HG03457 (cell line): ENCODE measurements at regions not wholly inside any gene's neighbourhood (a gene's known extent, or its start where the extent isn't known, plus 50 kb on each side); places are given as distances from the start of the nearest gene placed in this dataset.

Experiments used
- ATAC-seq: cut with Tn5 transposase; IDR thresholded peaks from one replicate; pipeline ENCODE4 v1.9.1; 2021; ENCODE audit warnings: moderate number of reproducible peaks; ENCODE audit not compliant: unreplicated experiment

DNA sequence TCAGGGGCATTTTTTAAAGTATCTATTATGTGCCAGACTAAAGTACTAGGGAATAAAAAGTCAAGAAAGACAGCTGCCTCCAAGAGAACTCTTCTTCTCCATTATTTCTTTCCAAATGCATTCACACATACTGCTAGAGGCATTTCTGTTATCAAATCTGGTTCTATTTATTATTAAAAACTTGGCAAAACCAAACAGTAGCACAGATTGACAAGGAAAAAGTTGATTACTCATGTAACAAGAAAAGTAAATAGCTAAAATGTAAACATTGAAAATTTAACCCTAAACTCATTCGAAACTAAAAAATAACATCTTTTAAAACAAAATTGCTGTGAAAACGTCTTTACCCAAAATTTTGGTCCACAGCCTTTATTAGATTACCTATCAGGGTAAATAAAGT is 132.9 kb upstream of the GUCY1A2 start:
- ATAC-seq: no peak

DNA sequence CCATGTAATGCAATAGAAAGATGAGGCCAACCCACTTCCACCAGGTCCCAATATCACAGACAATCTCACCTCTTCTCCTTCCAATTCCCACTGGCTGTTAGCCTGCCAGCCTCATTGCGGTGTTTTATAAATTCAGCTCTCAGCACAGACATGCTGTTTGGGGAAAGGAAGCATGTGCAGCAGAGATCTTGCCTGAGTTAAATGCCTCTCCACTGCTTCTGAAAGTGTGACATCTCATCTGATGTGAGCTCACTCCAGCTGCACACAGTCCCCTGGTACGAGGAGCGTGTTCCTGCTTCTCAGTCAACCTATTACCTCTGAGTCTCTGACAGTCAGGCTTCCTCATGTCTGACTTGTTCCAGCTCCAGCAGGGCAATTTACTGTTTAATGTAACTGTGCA is 122.7 kb upstream of the GUCY1A2 start:
- no peak for ATAC-seq

DNA sequence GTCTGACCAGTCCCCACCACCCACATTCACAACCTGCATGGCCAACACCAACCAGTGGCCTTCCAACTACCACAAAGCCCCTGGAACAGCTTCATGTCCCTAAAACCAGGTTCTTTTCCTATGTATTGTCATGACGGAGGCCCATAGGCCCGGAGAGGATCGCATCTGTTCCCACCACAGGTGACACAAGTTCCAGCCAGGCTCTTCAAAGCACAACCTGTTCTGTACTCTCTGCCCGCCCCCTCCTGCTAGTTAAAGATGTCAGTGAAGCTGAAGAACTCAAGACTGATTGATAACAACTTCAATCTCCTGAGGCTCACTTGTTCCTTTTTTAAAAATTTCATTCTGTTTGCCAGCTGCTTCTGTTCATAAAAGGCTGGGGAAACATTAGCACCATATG is 121.1 kb upstream of the GUCY1A2 start:
- no peak for ATAC-seq

DNA sequence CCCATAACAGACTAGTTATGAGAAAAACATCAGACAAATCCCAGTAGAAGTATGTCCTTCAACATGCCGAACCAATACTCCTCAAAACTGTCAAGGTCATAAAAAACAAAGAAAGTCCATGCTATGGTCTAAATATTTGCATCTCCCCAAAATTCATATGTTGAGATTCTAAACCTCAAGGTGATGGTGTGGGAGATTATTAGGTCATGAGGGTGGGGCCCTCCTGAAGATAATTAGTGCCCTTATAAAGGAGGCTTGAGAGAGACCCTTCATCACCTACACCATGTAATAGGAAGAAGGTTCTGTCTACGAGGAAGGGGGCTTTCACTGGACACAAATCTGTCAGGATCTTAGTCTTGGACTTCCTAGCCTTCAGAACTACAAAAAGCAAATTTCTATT is 118.6 kb upstream of the GUCY1A2 start:
- no peak for ATAC-seq

DNA sequence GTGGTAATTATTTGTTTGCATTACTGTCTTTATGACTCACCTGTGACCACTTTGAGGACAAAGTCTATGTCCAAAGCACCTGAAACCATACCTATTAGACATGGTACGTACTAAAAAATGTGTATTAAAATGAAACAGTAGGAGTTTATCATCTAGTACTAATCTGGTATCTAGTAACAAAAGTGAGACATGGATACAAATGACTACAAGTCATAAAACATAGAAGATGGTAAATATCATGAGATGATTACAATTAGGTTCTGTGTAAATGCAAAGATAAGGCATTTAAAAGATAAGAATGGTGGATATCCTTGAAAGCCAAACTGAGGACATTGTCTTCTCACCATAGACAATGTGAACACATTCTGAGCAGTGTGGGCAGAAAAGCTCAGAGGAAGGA is 113.5 kb upstream of the GUCY1A2 start:
- no peak for ATAC-seq

DNA sequence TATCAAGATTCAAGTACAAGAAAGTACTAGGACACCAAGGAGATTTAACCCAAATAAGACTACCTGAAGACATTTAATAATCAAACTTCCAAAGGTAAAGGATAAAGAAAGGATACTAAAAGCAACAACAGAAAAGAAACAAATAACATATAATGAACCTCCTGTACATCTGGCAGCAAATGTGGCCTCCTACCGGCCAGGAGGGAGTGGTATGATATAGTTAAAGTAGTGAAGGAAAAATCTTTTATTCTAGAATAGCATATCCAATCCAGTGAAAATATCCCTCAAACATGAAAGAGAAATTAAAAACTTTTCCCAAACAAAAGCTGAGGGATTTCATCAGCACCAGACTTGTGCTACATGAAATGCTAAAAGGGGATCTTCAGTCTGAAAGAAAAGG is 104.7 kb upstream of the GUCY1A2 start:
- ATAC-seq: no peak

DNA sequence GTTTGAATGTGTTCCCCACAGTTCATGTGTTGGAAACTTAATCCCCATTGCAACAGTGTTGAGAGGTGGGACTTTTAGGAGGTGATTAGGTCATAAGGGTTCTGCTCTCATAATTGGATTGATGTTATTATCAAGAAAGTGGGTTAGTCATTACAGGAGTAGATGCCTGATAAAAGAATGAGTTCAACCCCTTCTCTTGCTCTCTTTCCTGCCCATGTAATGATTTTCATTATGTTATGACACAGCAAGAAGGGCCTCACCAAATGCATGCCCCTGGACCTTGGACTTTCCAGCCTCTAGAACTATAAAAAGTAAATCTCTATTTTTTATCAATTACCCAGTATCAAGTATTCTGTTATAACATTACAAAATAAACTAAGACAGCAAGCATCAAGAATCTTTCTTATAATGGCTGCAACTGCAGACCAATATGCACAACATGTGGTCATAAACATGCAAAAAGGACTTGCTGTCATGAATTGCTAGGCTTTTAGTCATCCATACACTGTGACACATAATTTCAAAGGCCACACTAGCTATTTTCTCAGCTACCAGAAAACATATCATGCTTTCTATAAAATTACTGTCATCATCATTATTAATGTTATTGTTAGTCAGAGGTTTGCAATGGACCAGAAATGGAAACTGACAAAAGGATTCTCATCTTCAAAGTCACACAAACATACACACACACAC is 99.9 kb upstream of the GUCY1A2 start:
- no peak for ATAC-seq

DNA sequence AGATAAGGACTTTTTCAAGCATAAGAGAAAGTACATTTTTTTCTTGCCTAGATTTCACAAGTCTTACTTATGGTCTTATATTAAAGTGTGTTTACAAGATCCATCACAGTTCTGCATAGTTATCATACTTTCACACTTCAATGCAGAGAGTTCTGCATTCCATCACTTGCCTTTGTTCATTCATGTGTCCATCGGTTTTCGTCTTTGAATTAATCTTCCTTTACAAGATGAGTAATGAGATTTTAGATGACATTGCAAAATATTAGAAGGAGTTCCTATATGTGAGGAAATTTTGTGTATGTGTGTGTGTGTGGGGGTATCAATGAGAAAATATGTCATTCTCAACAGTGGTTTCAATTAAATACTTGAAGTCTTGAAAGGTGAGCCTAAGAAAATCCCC is 98.1 kb upstream of the GUCY1A2 start:
- no peak for ATAC-seq

DNA sequence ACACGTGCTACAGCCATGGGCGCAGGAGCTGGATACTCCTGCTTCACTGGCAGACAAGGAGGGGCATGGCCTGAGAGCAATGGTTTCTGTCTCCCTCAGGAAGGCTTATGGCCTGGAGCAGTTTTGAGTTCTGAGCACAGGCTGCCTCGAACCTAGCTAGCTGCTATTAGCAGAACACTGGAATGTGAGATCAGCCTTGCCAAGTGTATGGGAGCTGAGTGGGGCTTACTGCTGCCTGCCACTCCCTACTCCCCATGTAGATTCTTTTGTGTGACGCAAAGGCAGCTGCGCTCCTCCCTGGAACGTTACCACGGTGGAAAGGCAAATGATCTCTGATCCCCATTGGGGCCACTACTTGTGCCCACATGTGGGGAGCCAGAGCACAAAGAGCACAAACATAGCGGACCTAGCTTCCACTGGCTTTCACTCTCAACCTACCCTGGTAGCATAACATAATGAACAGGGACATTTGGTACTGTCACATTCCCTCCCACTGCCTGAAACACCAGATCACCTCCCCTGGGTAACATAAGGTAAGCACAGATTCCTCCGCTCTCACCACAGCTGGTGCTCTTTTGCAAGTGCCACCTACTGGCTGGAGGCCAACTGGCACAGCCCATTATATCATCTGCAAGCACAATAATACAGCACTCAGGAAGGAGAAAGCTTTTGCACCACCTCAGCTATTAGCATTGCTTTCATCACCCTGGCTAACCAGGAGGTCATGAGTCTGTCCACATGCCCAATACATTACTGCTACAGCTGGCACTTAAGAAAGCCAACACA is 84.6 kb upstream of the GUCY1A2 start:
- no peak for ATAC-seq

DNA sequence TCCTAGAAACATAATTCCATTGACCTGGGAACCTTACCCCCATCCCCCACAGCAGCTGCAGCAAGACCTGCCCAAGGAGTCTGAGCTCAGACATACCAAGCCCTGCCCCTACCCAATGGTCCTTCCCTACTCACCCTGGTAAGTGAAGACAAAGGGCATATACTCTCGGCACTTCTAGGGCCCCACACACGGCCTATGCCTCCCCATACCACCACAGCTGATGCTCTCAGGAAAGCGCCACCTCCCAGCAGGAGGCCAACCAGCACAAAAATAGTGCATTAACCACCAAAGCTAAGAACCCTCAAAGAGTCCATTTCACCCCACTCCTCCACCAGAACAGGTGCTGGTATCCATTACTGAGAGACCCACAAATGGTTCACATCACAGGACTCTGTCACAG is 74.4 kb upstream of the GUCY1A2 start:
- ATAC-seq: no peak

DNA sequence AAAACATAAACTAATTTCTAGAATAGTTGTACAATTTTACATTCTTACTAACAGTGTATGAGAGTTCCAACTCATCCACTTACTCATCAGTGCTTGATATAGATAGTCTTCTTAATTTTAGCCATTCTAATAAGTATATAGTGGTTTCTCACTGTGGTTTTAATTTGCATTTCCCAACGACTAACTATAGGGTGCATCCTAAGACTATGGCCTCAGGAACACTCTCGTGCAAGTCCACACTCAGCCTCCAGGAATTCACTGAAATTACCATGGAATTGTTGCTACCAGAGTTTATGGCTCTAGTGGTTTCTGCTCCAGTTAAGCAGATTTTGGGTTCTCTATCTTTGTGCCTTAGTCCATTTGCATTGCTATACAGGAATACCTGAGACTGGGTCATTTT is 60.1 kb upstream of the GUCY1A2 start:
- ATAC-seq: no peak

DNA sequence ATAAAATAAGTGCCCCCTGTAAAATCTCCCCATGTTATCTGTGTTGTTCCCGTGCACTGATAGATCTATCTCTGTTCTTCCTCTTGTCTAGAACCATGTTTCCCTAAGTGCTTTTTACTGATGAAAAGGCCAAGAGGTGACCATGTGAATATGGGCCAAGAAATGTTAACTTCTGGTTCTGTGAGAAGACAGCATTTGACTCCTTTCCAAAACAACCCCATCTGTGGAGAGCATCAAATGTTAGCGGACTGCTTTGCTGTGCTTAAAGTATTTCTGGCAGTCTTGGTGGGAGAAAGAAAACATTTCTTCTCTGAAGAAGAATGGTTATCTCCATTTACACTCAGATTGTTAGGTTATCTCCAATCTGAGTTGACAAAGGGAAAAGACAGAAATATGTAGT is 58.6 kb upstream of the GUCY1A2 start:
- ATAC-seq: no peak

DNA sequence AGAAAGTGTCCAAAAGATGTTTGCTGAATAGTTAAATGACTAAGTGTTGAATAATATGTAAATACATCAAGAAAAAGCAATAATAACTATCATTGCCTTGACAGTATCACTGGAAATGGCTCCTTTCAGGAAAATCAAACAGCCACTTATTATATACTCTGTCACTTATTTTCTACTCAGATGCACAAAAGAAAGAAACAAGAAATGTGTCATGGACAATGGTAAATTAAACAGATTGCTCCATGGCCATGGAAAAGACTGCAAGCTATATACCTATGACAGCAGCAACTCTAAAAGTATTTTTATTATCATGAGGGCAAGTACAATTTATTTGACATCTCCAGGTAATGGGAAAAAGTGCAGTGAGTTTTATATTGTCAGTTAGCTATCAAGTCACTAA is 52.9 kb upstream of the GUCY1A2 start:
- no peak for ATAC-seq
